GM19351 (cell line): ENCODE measurements at regions not wholly inside any gene's neighbourhood (a gene's known extent, or its start where the extent isn't known, plus 50 kb on each side); places are given as distances from the start of the nearest gene placed in this dataset.
"Not testable (repeated sequence)": the region's sequence is repeated elsewhere in the genome, so short reads cannot be mapped to it uniquely, and the experiment has no call there.

Experiments
- ATAC-seq: cut with Tn5 transposase; IDR thresholded peaks from one replicate; pipeline ENCODE4 v1.9.1; 2021; ENCODE audit warnings: mild to moderate bottlenecking, moderate library complexity; ENCODE audit not compliant: unreplicated experiment

- ATAC-seq, result no peak
Observed at GRCh38 chr9:88596376-88596775, 61.4 kb downstream of the NXNL2 start.

DNA sequence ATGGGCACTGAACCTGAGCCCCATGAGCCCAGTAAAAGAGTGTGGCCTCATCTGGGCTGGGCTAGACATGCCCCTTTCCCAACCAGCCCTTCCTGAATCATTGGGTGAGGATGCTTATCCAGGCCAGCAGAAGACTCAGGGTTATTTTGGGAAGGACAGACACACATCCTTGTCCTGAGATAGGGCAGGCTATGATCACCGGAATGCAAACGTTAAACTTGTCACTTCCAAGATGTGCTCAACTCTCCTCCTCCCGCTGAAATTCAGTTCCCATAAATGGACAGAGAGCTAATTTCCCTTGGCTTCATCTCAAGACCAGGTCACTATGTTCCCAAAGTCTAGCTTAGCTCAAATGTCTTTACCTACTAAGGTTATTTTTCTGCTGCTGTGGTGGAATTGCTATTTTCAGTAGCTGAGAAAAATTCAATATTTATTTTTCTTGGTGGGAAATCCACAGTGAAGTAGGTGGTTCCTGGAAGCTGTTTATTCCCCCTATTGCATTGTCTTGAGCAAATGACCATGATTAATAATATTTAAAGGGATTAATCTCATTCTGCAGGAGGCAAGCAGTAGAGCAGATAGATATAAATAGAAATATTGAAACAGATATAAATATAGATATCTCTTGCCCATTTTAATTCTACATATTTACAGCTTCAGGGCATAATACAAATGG, 70.0 kb downstream of the NXNL2 start:
- ATAC-seq, result no peak

- no peak for ATAC-seq
Observed at GRCh38 chr9:88605512-88606362, 70.8 kb downstream of the NXNL2 start.

- no peak for ATAC-seq
Observed at GRCh38 chr9:88614359-88614758, 79.4 kb downstream of the NXNL2 start.

GRCh38 chr9:88623698-88624097, 88.7 kb downstream of the NXNL2 start:
- no peak for ATAC-seq

GRCh38 chr9:88628114-88628513, 93.1 kb downstream of the NXNL2 start:
- ATAC-seq, result no peak

DNA sequence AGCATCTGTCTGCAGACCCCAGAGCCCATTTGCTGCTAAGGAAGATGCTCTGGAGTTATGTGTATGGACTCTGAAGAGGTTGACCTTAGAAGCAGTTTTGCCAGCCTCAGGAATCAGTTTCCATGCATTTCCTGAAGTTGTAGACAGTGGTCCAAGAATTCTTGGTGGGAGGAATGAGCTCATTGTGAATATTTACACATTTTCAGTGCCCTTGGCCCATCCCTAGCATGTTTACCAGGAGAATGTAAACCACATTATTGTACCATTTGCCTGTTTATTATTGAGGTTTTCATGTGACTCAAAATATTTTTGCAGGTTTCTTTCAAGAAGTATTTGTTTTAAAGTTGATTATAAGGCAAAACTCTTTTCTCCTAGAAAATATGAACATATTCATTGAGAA, 93.8 kb downstream of the NXNL2 start:
- no peak for ATAC-seq

GRCh38 chr9:88630574-88630973, 95.6 kb downstream of the NXNL2 start:
- not testable (repeated sequence) for ATAC-seq

GRCh38 chr9:88635151-88635550, 100.2 kb downstream of the NXNL2 start:
- no peak for ATAC-seq

DNA sequence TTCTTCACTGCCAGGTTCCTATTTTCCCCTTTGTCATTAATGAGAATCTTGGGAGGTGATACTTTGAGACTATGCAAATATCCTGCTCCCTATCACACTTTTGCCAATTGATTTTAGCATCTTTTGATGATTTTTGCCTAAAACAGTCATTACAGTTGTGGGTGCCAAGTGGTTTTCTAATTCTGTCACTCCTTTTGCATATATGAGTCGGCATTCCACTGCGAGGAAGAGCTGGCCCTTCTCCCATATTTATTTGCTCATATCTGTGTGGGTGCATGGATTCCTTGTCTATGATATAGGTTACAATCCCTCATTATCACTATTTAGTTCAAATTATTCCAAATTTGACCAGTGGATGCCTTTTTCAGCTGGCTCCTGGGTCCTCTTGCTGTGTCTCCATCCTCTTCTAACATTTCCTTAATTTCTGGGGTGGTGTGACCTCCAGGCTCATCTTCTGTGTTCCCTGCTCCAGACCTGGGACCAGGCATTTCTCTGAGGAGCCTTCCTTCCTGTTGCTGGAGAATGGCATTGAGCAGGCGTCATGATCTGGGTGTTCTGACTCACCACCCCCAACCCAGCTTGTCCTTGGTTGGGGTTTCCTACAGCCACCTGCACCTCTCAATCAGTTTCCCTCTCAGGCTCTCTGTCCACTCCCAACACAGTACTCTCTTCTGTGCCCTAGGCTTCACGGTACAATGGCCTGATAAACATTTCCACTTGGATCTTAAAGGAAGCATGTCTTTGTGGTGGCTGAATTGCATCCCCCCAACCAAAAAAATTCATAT, 106.7 kb downstream of the NXNL2 start:
- ATAC-seq, result no peak

DNA sequence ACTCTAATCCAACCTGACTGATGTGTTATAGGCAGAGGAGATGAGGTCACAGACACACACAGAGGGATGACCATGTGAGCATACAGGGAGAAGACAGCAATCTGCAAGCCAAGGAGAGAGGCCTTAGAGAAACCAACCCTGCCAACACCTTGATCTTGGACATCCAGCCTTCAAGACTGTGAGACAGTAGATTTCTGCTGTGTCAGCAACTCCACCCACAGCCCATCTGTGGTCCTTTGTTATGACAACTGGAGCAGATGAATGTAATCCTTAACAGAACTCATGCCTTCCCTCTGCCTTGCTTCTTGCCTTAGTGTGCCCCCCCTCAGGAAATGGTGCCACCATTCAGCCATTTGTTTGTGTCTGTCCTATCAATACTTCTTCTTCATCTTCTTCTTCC, 107.4 kb downstream of the NXNL2 start:
- no peak for ATAC-seq

DNA sequence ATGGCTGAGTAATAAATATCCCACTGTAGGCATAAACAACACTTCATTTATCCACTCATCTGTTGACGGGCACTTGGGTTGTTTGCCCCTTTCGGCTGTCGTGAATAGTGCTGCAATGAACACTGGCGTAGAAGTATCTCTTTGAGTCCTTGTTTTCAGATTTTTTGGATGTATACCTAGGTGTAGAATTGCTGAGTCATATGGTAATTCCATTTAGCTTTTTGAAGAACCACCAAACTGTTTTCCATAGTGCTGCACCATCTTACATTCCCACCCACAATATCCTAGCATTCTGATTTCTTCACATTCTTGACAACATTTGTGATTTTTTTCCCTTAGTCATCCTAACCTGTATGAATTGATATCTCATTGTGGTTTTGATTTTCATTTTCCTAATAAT, 109.0 kb downstream of the NXNL2 start:
- no peak for ATAC-seq

GRCh38 chr9:88645172-88645878, 110.3 kb downstream of the NXNL2 start:
- ATAC-seq, result no peak

- no peak for ATAC-seq
Observed at GRCh38 chr9:88645879-88646199, 110.9 kb downstream of the NXNL2 start.

GRCh38 chr9:88646539-88647300, 111.7 kb downstream of the NXNL2 start:
- ATAC-seq, result no peak

DNA sequence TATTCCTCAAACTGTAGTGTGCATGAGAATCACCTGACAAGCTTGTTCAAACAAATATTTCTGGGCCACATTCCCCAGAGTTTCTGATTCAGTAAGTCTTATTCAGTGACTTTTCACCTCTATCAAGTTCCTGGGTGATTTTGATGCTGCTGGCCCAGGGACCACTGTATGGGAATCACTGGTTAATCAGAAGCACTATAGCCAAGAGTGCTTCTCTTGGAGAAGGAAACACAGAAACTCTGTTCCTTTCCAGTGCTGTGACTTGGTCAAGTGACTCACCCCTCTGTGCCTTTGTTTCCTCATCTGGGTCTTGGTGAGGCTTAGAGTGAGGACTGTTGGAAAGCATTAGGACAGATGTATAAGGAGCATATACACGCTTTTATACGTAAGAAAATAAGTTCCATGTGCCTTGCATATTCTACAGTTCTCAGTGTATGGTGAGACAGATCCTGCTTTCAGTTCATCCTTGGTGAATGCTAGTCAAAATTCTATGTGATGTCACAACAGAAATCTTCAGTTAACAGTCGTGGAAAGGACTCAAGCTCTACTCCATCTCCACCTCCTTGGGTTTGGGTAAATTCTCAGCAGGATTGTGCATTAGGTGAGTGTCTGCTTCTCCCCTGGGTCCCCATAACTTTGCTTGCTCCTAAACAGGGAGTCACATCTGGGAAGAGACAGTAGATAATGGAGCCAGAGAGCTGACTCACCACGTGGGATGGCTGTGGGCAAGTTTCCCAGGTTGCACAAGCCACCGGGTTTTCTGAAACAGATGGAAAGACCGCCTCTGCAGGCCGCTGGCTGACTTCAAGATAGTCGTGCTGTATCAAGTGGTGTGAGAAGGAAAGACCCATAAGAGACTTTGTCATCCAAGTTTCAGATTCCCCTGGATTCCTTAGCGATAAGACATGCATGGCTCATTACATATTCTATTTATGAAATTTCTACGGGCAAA, 117.0 kb downstream of the NXNL2 start:
- no peak for ATAC-seq

DNA sequence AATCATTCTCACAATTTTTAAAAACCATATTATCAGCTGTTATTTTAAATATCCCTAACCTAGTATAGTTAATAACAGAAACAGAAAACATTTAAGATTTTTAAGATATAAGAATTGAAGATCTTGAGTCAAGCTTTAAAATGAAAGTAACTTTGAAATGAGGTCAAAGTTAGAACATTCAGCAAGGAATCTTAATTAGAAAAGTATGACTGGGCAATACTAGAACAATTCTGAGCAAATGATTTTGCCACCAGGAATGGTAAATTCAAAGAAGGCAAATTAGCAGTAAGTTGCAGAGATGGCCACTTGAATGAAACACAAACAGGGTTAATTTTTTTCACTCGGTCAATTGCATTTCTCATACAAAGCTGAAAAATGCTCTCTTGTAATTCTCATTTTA, 117.9 kb downstream of the NXNL2 start:
- ATAC-seq, result no peak

DNA sequence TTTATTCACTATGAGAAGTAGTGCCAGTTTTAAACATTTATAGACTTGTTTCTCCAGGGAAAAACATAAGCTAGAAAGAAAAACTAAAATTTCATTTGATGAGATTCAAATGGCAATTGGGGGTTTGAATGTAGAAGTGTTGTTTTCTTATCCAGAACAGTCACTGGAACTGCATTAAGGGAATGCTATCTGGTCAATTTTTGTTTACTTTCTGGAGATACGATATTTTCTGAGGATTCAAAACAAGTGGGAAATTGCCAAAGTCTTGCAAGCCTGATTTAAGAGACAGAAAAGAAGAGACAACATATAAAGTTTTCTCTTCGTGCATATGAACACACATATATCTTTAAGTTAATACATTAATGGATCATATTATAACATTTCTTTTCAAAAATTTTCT, 118.4 kb downstream of the NXNL2 start:
- no peak for ATAC-seq

DNA sequence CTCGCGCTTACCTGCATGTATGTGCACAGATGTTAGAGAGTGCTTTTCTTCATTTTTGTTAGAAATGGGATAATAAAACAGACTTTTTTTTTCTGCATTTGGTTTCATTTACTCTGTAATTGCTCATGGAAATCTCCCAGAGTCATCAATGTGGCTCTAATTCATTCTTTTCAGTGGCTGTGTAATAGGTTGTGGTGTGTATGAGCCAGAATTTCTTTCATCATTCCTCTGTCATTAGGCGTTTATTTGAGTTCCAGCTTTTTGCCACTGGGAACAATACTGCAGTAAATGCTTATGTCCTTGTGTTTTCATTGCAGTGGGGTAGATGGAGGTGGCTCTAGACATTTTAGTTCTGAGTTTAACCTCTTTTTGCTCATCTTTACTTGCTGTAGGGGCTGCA, 118.9 kb downstream of the NXNL2 start:
- ATAC-seq, result no peak
